ENCODE measurements at regions not wholly inside any gene's neighbourhood (a gene's known extent, or its start where the extent isn't known, plus 50 kb on each side); places are given as distances from the start of the nearest gene placed in this dataset.

GRCh38 chrX:2577844-2578466 is 77.2 kb upstream of the DHRSX start:
- FAIRE-seq: no peak
- TF ChIP-seq CTCF (IDR thresholded peaks at IDR 0.05; ENCODE audit: insufficient read depth, missing control alignments): no peak
- no peak for DNase-seq (ENCODE audit: insufficient read length, low spot score)

- DNase-seq (ENCODE audit: insufficient read length, low spot score) (no peak), FAIRE-seq (no peak)
- no peak for TF ChIP-seq CTCF (IDR thresholded peaks at IDR 0.05; ENCODE audit: insufficient read depth, missing control alignments)
Observed at GRCh38 chrX:2576793-2577192, 76.0 kb upstream of the DHRSX start.

- FAIRE-seq (no peak), DNase-seq (ENCODE audit: insufficient read length, low spot score) (no peak)
- no peak for TF ChIP-seq CTCF (IDR thresholded peaks at IDR 0.05; ENCODE audit: insufficient read depth, missing control alignments)
Observed at GRCh38 chrX:2574271-2574670, 73.5 kb upstream of the DHRSX start.

GRCh38 chrX:2572740-2573139 is 72.0 kb upstream of the DHRSX start:
- no peak for FAIRE-seq
- no peak for DNase-seq (ENCODE audit: insufficient read length, low spot score)
- TF ChIP-seq CTCF (IDR thresholded peaks at IDR 0.05; ENCODE audit: insufficient read depth, missing control alignments): no peak

GRCh38 chrX:2568125-2568524 is 67.3 kb upstream of the DHRSX start:
- no peak for DNase-seq (ENCODE audit: insufficient read length, low spot score)
- TF ChIP-seq CTCF (IDR thresholded peaks at IDR 0.05; ENCODE audit: insufficient read depth, missing control alignments): no peak
- no peak for FAIRE-seq

GRCh38 chrX:2566055-2566454 is 65.3 kb upstream of the DHRSX start:
- FAIRE-seq (no peak), DNase-seq (ENCODE audit: insufficient read length, low spot score) (no peak)
- TF ChIP-seq CTCF (IDR thresholded peaks at IDR 0.05; ENCODE audit: insufficient read depth, missing control alignments): no peak

GRCh38 chrX:2561456-2561855 is 60.7 kb upstream of the DHRSX start:
- TF ChIP-seq CTCF (IDR thresholded peaks at IDR 0.05; ENCODE audit: insufficient read depth, missing control alignments): no peak
- FAIRE-seq: no peak
- no peak for DNase-seq (ENCODE audit: insufficient read length, low spot score)
